ENCODE measurements at regions not wholly inside any gene's neighbourhood (a gene's known extent, or its start where the extent isn't known, plus 50 kb on each side); places are given as distances from the start of the nearest gene placed in this dataset.

- peak; percentile 99 for DNase-seq
Measured at GRCh38 chr2:14401873-14402272, 230.6 kb upstream of the LRATD1 start.

- no peak for DNase-seq
Measured at GRCh38 chr2:14408695-14409094, 223.8 kb upstream of the LRATD1 start.

- no peak for DNase-seq
Measured at GRCh38 chr2:14417551-14417950, 215.0 kb upstream of the LRATD1 start.

- no peak for DNase-seq
Measured at GRCh38 chr2:14418115-14418514, 214.4 kb upstream of the LRATD1 start.

- DNase-seq: no peak
Measured at GRCh38 chr2:14420851-14421250, 211.7 kb upstream of the LRATD1 start.

- DNase-seq: no peak
Measured at GRCh38 chr2:14422426-14422825, 210.1 kb upstream of the LRATD1 start.

GRCh38 chr2:14423145-14423906, 209.2 kb upstream of the LRATD1 start:
- DNase-seq: no peak

GRCh38 chr2:14424478-14425390, 207.8 kb upstream of the LRATD1 start:
- DNase-seq: no peak

- no peak for DNase-seq
Measured at GRCh38 chr2:14425869-14426268, 206.6 kb upstream of the LRATD1 start.

- DNase-seq: peak; percentile 10
Measured at GRCh38 chr2:14428056-14428455, 204.5 kb upstream of the LRATD1 start.

GRCh38 chr2:14433946-14434495, 198.5 kb upstream of the LRATD1 start:
- DNase-seq: no peak

GRCh38 chr2:14445670-14446069, 186.8 kb upstream of the LRATD1 start:
- DNase-seq: no peak

- no peak for DNase-seq
Measured at GRCh38 chr2:14448340-14448739, 184.2 kb upstream of the LRATD1 start.

GRCh38 chr2:14451312-14451711, 181.2 kb upstream of the LRATD1 start:
- DNase-seq: peak; percentile 37

- DNase-seq: no peak
Measured at GRCh38 chr2:14454202-14454601, 178.3 kb upstream of the LRATD1 start.

- no peak for DNase-seq
Measured at GRCh38 chr2:14459786-14460325, 172.7 kb upstream of the LRATD1 start.

- no peak for DNase-seq
Measured at GRCh38 chr2:14475994-14476393, 156.5 kb upstream of the LRATD1 start.

GRCh38 chr2:14479486-14479885, 153.0 kb upstream of the LRATD1 start:
- DNase-seq: no peak

GRCh38 chr2:14480120-14480519, 152.4 kb upstream of the LRATD1 start:
- DNase-seq: no peak

- no peak for DNase-seq
Measured at GRCh38 chr2:14480906-14481305, 151.6 kb upstream of the LRATD1 start.

GRCh38 chr2:14492920-14493503, 139.5 kb upstream of the LRATD1 start:
- DNase-seq: no peak

GRCh38 chr2:14494759-14495158, 137.8 kb upstream of the LRATD1 start:
- no peak for DNase-seq

GRCh38 chr2:14501061-14501460, 131.5 kb upstream of the LRATD1 start:
- no peak for DNase-seq

Data from NCI-H146 (cell line).